Memory B cell (primary cell): ENCODE measurements at regions not wholly inside any gene's neighbourhood (a gene's known extent, or its start where the extent isn't known, plus 50 kb on each side); places are given as distances from the start of the nearest gene placed in this dataset.

Source experiments
- ATAC-seq: fragments of 150-1000 bp; cut with Tn5 transposase; 2 replicates; pipeline ENCODE4 v1.10.0; 2021; ENCODE audit warnings: low read depth, mild to moderate bottlenecking, moderate library complexity
- DNase-seq, 2 donors: peaks; one replicate each; pipeline ENCODE4 v3.0.0; 2022; ENCODE audit warnings: low spot score in 2 of 2
- H3K27ac Mint-ChIP-seq: one replicate; pipeline ENCODE4 v1.8.0; 2022; ENCODE audit warnings: mild to moderate bottlenecking, moderate library complexity, mixed read lengths
- H3K27me3 Mint-ChIP-seq: one replicate; pipeline ENCODE4 v1.8.0; 2022; ENCODE audit warnings: mixed read lengths
- H3K36me3 Mint-ChIP-seq: one replicate; pipeline ENCODE4 v1.8.0; 2022; ENCODE audit warnings: mild to moderate bottlenecking, mixed read lengths
- H3K4me1 Mint-ChIP-seq: one replicate; pipeline ENCODE4 v1.8.0; 2022; ENCODE audit warnings: mixed read lengths
- H3K4me3 Mint-ChIP-seq: one replicate; pipeline ENCODE4 v1.8.0; 2022; ENCODE audit warnings: mild to moderate bottlenecking, moderate library complexity, mixed read lengths
- H3K9me3 Mint-ChIP-seq: one replicate; pipeline ENCODE4 v1.8.0; 2022; ENCODE audit warnings: mixed read lengths

GRCh38 chr2:23107327-23107941 lies 277.5 kb upstream of the KLHL29 start:
- H3K36me3 Mint-ChIP-seq, result no peaks in the 10 kb centered on the region
- peaks cover 6% of the 10 kb centered on the region for H3K27me3 Mint-ChIP-seq
- no peak overlapping the region for H3K27ac Mint-ChIP-seq
- no peak for DNase-seq
- no peaks in the 10 kb centered on the region for H3K4me1 Mint-ChIP-seq
- no peak for ATAC-seq
- no peak overlapping the region for H3K4me3 Mint-ChIP-seq
- H3K9me3 Mint-ChIP-seq, result peaks cover 8% of the 10 kb centered on the region

DNA sequence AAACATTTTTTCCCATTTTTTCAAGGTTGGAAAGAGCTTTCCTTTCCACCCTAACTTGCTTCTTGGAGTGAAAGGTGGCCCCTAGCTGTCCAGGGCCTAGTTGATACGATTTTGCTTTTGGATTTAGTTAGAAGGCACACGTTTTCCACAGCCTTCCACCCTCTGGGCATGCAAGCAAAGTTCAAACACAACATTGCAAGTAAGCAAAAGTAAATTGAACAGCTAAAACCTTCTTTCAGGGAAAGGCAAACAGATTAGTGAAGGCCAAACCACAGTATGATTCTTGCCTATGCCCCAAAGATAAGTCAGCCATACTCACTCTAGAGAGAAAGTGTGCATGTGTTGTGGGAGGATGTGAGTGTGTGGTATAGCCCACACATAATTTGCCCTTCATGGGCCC lies 273.7 kb upstream of the KLHL29 start:
- H3K36me3 Mint-ChIP-seq, result no peaks in the 10 kb centered on the region
- no peak for ATAC-seq
- no peak overlapping the region for H3K27ac Mint-ChIP-seq
- no peaks in the 10 kb centered on the region for H3K4me1 Mint-ChIP-seq
- no peak for DNase-seq
- H3K4me3 Mint-ChIP-seq, result no peak overlapping the region
- peaks cover 8% of the 10 kb centered on the region for H3K9me3 Mint-ChIP-seq
- H3K27me3 Mint-ChIP-seq, result peaks cover 6% of the 10 kb centered on the region

GRCh38 chr2:23112517-23112916 lies 272.5 kb upstream of the KLHL29 start:
- Mint-ChIP-seq H3K27ac (no peak overlapping the region), H3K9me3 (peaks cover 8% of the 10 kb centered on the region), H3K4me1 (no peaks in the 10 kb centered on the region), H3K4me3 (no peak overlapping the region), H3K36me3 (no peaks in the 10 kb centered on the region), H3K27me3 (peaks cover 7% of the 10 kb centered on the region)
- DNase-seq (no peak), ATAC-seq (no peak)

- H3K27me3 Mint-ChIP-seq, result peaks cover 7% of the 10 kb centered on the region
These were observed 270.7 kb upstream of the KLHL29 start for GRCh38 chr2:23114299-23114698.

DNA sequence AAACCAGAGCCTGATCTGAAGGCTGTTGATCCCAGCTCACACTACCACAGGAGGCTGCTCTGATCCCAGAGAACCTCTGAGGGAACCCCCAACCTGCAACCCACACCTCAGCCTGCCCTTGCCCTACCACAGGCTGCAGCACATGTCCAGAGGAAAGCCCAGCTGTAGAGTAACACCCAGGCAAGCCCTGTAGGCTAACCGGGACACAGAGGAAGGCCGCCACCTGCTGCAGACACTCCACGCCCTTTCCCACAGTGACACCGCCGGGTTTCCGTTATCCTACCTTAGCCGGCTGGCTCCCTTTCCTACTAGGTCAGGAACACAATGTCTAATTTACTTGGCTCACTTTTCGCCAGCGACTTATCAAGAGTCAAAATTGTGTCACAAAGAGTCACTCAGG lies 266.7 kb upstream of the KLHL29 start:
- H3K27ac Mint-ChIP-seq, result no peak overlapping the region
- H3K27me3 Mint-ChIP-seq, result peaks cover 7% of the 10 kb centered on the region
- no peak overlapping the region for H3K4me3 Mint-ChIP-seq
- no peaks in the 10 kb centered on the region for H3K9me3 Mint-ChIP-seq
- ATAC-seq (no peak), DNase-seq (no peak)
- H3K4me1 Mint-ChIP-seq, result no peaks in the 10 kb centered on the region
- no peaks in the 10 kb centered on the region for H3K36me3 Mint-ChIP-seq

More at GRCh38 chr2:23114299-23114698, 270.7 kb upstream of the KLHL29 start:
- H3K27ac Mint-ChIP-seq, result no peak overlapping the region
- H3K4me1 Mint-ChIP-seq, result no peaks in the 10 kb centered on the region
- H3K9me3 Mint-ChIP-seq, result peaks cover 8% of the 10 kb centered on the region
- no peak for ATAC-seq
- no peaks in the 10 kb centered on the region for H3K36me3 Mint-ChIP-seq
- DNase-seq, result no peak
- no peak overlapping the region for H3K4me3 Mint-ChIP-seq

- H3K36me3 Mint-ChIP-seq, result no peaks in the 10 kb centered on the region
- H3K4me3 Mint-ChIP-seq, result no peak overlapping the region
- peaks cover 4% of the 10 kb centered on the region for H3K27me3 Mint-ChIP-seq
- no peaks in the 10 kb centered on the region for H3K4me1 Mint-ChIP-seq
- no peak overlapping the region for H3K27ac Mint-ChIP-seq
- DNase-seq (no peak), ATAC-seq (no peak)
- H3K9me3 Mint-ChIP-seq, result no peaks in the 10 kb centered on the region
These were observed 266.1 kb upstream of the KLHL29 start for GRCh38 chr2:23118894-23119293.

GRCh38 chr2:23120161-23120560 lies 264.8 kb upstream of the KLHL29 start:
- no peaks in the 10 kb centered on the region for H3K36me3 Mint-ChIP-seq
- ATAC-seq (no peak), DNase-seq (no peak)
- H3K9me3 Mint-ChIP-seq, result no peaks in the 10 kb centered on the region
- H3K4me1 Mint-ChIP-seq, result no peaks in the 10 kb centered on the region
- no peak overlapping the region for H3K27ac Mint-ChIP-seq
- H3K27me3 Mint-ChIP-seq, result peaks cover 3% of the 10 kb centered on the region
- no peak overlapping the region for H3K4me3 Mint-ChIP-seq

GRCh38 chr2:23121968-23122648 lies 262.9 kb upstream of the KLHL29 start:
- DNase-seq (no peak), ATAC-seq (no peak)
- H3K9me3 Mint-ChIP-seq, result no peaks in the 10 kb centered on the region
- H3K4me3 Mint-ChIP-seq, result no peak overlapping the region
- H3K27me3 Mint-ChIP-seq, result peaks cover 3% of the 10 kb centered on the region
- H3K27ac Mint-ChIP-seq, result no peak overlapping the region
- H3K4me1 Mint-ChIP-seq, result no peaks in the 10 kb centered on the region
- H3K36me3 Mint-ChIP-seq, result no peaks in the 10 kb centered on the region

DNA sequence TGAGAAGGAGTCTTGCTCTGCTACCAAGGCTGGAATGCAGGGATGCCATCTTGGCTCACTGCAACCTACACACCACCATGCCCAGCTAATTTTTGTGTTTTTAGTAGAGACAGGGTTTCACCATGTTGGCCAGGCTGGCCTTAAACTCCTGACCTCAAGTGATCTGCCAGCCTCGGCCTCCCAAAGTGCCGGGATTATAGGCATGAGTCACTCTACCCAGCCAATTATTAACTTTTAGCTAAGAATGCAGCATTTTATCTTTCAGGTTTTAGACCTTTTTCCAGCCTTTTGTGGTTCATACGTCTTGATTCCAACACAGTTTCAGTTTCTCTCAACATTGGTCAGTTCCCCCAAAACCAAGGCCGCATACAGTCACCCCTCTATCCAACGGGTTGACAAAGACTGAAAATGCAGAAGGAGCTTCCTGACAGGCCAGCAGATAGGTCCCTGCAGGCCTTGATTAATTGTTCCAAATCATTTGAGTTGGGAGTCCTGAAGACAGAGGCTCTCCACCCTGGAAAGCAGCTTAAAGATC lies 262.2 kb upstream of the KLHL29 start:
- Mint-ChIP-seq H3K4me1 (no peaks in the 10 kb centered on the region), H3K27me3 (peaks cover 3% of the 10 kb centered on the region), H3K9me3 (no peaks in the 10 kb centered on the region), H3K27ac (no peak overlapping the region), H3K4me3 (no peak overlapping the region), H3K36me3 (no peaks in the 10 kb centered on the region)
- DNase-seq, result no peak
- ATAC-seq, result no peak

GRCh38 chr2:23123686-23124085 lies 261.3 kb upstream of the KLHL29 start:
- Mint-ChIP-seq H3K36me3 (no peaks in the 10 kb centered on the region), H3K4me3 (no peak overlapping the region), H3K9me3 (peaks cover under 1% of the 10 kb centered on the region), H3K4me1 (no peaks in the 10 kb centered on the region), H3K27me3 (peaks cover 3% of the 10 kb centered on the region), H3K27ac (no peak overlapping the region)
- DNase-seq (no peak), ATAC-seq (no peak)

DNA sequence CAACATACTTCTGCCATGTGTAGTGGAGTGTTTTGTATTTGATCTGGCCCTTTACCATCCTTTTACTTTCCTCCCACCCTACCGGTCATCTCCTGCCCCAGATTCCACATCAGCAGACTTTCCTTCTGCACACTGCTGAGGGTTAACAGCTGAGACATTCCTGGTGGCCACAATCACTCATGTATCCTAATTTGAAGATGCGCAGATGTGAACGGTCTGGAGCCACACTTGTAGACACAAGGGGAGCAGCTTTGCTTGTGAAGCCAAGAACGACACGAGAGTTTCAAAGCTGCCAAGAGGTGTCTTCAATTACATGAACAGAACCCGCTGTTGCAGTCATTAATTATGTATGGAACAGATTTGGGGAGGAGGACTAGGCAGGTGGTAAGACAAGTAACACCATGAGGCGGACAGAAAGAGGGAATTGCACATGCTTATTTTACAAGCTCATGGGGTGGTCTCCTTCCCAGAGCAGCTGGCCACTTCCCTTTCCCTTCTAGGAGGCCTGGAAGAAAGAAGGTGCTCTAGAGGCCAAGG lies 260.7 kb upstream of the KLHL29 start:
- Mint-ChIP-seq H3K27ac (no peak overlapping the region), H3K27me3 (peaks cover 3% of the 10 kb centered on the region), H3K36me3 (no peaks in the 10 kb centered on the region), H3K9me3 (peaks cover 3% of the 10 kb centered on the region), H3K4me3 (no peak overlapping the region), H3K4me1 (no peaks in the 10 kb centered on the region)
- no peak for ATAC-seq
- no peak for DNase-seq

DNA sequence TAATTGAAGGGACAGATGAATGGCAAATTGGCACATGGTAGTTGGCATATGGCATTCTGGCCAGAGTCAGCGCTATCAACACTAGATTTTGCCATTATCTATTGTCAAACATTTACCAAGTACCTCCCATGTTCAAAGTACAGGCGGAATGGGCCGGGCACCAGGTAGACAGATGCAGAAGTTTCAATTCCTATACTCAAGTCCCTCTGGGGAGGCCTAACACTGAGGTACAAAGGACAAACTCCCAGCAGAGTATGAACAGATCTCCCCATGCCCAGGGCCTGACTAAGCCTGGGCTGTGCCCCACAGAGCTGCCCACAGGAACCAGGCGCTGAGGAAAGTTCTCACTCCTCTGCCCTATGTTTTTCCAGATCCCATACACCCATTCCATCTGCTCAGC lies 257.5 kb upstream of the KLHL29 start:
- H3K27ac Mint-ChIP-seq, result no peak overlapping the region
- H3K9me3 Mint-ChIP-seq, result peaks cover 3% of the 10 kb centered on the region
- H3K4me3 Mint-ChIP-seq, result no peak overlapping the region
- H3K36me3 Mint-ChIP-seq, result no peaks in the 10 kb centered on the region
- H3K4me1 Mint-ChIP-seq, result no peaks in the 10 kb centered on the region
- DNase-seq (no peak), ATAC-seq (no peak)
- H3K27me3 Mint-ChIP-seq, result peaks cover 3% of the 10 kb centered on the region

GRCh38 chr2:23128684-23129292 lies 256.2 kb upstream of the KLHL29 start:
- ATAC-seq (no peak), DNase-seq (no peak)
- H3K27ac Mint-ChIP-seq, result no peak overlapping the region

GRCh38 chr2:23131066-23131575 lies 253.9 kb upstream of the KLHL29 start:
- no peak for ATAC-seq
- no peaks in the 10 kb centered on the region for H3K4me1 Mint-ChIP-seq
- DNase-seq, result no peak
- H3K27me3 Mint-ChIP-seq, result peaks cover 4% of the 10 kb centered on the region
- peaks cover 3% of the 10 kb centered on the region for H3K9me3 Mint-ChIP-seq
- H3K4me3 Mint-ChIP-seq, result no peak overlapping the region
- H3K36me3 Mint-ChIP-seq, result no peaks in the 10 kb centered on the region
- H3K27ac Mint-ChIP-seq, result no peak overlapping the region

More at GRCh38 chr2:23128684-23129292, 256.2 kb upstream of the KLHL29 start:
- Mint-ChIP-seq H3K27me3 (peaks cover 5% of the 10 kb centered on the region), H3K4me3 (no peak overlapping the region), H3K4me1 (no peaks in the 10 kb centered on the region), H3K36me3 (no peaks in the 10 kb centered on the region), H3K9me3 (peaks cover 3% of the 10 kb centered on the region)
